GM19467 (cell line): ENCODE measurements at regions not wholly inside any gene's neighbourhood (a gene's known extent, or its start where the extent isn't known, plus 50 kb on each side); places are given as distances from the start of the nearest gene placed in this dataset.

Experiments used
- ATAC-seq: cut with Tn5 transposase; IDR thresholded peaks from one replicate; pipeline ENCODE4 v1.9.1; 2021; ENCODE audit warnings: mild to moderate bottlenecking, moderate library complexity; ENCODE audit not compliant: unreplicated experiment

GRCh38 chr7:21356616-21357015, 71.3 kb upstream of the SP4 start:
- no peak for ATAC-seq

DNA sequence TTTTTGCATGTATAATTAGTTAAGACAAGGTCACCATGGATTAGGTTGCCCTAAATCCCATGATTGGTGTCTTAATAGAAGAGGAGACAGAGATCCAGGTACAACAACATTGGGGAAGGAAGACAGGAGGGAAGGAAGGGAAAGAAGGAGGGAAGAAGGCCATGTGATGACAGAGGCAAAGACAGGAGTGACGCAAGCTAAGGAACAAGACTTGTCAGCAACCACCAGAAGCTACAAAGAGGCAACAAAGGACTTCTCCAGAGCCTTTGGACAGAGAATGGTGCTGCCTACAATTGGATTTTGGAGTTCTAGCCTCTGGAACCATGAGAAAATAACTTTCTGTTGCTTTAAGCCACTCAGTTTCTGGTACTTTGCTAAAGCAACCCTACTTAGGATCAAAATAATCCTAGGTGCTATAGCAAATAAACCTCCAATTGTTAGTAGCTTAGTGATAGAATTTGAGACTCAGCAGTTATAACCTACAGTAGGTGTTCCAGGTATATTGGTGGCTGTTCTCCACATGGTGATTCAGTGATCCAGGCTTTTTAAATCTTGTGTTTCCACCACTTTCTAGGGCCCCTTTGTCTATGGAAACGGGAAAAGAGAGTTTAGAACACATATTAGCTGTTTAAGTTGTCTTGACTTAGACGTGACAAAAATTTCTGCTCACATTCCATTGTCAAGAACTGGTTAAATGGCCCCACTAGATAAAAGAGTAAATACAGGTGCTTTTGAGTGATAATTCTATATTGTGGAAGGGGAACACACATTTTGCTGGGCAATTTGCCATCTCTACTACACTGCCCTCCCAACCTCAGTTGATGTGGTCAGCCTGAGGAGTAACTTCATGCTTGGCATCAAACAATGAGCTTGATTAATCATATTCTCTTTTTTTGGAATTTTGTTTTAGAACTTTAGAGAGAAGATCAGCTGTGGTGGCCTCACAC, 70.5 kb upstream of the SP4 start:
- no peak for ATAC-seq

- no peak for ATAC-seq
Measured at GRCh38 chr7:21358648-21359047, 69.2 kb upstream of the SP4 start.

DNA sequence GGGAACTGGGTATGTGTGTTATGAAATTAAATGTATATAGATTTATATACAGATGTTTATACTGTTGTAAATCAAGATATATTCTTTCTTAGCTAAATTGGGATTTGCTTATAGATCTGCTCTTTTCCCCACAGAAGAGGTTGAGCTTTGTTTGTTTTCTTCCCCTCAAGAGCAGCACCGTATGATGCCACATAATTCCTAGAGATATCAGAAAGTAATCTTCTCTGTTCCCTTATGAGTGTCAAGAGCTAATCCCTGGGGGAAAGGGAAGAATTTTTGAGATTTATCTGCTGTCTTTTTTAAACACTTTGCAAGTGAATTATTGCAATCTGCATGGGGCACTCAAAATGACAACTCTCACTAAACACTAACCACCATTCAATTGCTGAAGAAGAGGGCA, 68.7 kb upstream of the SP4 start:
- ATAC-seq = no peak

DNA sequence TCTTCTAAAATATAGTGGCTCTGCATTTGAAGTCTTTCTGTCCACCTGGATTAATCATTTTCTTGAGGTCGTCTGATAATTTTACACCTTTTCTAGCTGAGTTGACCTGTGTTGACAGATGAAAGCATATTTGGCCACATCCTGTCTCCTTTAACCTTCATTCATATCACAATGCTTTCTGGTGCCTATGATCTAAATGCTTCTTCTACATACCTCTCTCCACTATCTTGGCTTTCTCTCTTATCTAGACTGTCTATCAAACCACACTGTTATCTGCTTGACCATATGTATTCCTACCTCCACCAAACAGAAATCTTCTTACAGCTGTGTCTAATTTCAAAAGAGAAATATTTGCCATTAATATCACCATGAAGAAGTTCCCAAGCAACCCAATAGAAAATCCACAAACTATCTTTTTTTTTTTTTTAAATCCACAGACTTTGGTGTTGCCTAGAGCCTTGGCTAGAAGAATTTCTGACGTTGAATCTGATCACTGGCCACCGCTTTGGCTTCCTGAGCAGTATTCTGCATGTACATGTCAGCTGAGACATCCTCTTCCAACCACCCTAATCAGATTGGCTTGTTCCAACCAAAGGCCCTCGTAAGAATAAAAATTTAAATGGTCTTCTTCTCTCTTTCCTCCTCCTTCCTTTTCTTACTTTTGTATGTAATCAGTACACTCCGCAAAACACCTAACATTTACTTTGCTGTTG, 66.3 kb upstream of the SP4 start:
- ATAC-seq = no peak

DNA sequence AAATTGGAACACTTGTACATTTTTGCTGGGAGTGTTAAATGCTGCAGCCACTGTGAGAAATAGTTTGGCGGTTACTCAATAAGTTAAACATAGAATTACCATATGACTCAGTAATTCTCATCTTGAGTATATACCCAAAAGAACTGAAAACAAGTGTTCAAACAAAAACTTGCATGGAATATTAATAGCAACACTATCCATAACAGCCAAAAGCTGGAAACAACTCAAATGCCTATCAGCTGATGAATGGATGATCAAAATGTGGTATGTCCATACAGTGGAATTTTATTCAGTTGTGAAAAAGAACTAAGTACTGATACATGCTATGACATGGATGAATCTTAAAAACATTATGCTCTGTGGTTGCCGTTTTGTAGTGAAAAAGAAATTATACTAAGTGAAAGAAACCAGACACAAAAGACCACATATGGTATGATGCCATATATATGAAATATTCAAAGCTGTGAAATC, 63.0 kb upstream of the SP4 start:
- no peak for ATAC-seq

DNA sequence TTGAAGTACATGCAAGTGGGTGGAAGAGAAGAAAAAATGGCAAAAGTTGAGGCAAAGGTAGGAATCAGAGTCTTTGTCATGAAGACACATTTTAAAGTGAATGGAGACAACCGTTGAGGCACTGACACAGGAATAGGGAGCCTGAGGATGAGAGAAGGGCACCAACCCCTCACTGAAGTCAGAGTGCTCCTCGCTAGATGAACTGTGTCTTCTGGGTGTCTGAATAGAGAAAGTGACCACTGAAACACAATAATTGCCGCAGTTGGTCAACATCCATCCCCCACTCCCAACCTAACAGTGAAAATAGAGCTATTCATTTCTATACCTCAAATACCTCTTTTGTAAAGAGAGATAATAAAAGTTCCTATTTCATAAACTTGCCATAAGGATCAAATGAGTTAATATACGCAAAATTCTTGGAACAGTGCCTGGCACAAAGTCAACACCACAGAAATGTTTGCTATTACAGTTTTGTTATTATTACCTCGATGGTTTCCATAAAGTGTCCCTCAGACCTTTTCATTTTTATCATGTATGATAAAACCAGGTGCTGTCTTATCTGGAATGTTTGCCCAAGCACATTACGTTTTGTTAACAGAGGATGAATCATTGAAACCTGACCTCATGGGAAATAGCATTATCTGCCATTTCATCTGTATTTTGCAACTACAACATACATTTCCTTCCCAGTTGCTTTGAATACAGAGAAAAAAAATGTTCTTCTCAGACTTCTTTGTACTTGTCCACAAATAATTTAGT, 61.8 kb upstream of the SP4 start:
- ATAC-seq = no peak

DNA sequence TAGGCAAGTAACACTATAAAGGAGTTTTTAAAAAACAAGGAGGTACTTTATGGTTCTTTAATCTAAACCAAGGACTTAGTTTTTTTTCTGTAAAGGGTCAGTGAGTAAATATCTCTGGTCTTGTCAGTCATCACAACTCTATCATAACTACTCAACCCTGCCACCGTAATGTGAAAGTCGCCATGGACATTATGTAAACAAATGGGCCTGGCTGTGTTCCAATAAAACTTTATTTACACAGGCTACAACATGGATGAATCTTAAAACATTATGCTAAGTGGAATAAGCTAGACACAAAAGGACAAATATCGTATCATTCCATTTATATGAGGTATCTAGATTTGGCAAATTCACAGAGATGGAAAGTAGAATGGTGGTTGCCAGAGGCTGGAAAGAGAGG, 60.8 kb upstream of the SP4 start:
- no peak for ATAC-seq

DNA sequence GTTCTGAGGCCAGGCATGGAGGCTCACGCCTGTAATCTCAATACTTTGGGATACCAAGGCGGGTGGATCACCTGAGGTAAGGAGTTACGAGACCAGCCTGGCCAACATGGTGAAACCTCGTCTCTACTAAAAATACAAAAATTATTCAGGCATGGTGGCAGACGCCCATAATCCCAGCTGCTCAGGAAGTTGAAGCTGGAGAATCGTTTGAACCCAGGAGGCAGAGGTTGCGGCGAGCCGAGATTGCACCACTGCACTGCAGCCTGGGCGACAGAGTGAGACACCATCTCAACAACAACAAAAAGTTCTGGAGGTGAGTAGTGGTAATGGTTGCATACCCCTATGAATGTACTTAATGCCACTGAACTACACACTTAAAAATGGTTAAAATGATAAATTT, 60.3 kb upstream of the SP4 start:
- no peak for ATAC-seq

DNA sequence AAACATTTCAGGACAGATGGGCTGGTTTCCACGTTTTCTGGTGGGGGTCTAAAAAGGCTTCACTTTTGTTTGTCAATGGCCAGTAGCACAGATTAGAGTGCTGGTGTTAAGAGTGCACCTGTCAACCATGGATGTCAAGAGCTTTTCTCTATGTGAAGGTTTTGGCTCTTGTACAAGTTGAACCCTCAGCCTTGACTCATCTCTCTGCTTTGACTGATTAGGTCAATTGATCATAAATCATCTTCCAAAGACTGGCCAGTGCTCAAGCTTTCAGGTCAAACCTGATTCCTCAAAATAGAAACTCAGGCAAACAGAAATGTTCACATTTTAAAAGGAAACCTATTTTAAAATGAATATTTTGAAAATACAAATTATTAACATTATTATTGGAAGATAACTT, 59.6 kb upstream of the SP4 start:
- no peak for ATAC-seq

- ATAC-seq = no peak
Measured at GRCh38 chr7:21370283-21370982, 57.5 kb upstream of the SP4 start.

GRCh38 chr7:21371360-21371759, 56.5 kb upstream of the SP4 start:
- ATAC-seq = no peak

DNA sequence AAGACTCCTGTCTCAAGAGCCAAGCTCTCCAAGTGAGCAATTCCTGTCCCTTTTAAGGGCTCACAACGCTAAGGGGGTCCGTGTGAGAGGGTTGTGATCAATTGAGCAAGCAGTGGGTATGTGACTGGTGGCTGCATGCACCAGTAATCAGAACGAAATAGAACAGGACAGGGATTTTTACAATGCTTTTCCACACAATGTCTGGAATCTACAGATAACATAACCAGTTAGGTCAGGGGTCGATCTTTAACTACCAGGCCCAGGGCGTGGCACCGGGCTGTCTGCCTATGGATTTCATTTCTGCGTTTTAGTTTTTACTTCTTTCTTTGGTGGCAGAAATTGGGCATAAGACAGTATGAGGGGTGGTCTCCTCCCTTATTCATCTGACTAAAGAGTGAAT, 54.9 kb upstream of the SP4 start:
- ATAC-seq = no peak

GRCh38 chr7:21374134-21374533, 53.7 kb upstream of the SP4 start:
- no peak for ATAC-seq

GRCh38 chr7:21377545-21377944, 50.3 kb upstream of the SP4 start:
- no peak for ATAC-seq
